ENCODE measurements at regions not wholly inside any gene's neighbourhood (a gene's known extent, or its start where the extent isn't known, plus 50 kb on each side); places are given as distances from the start of the nearest gene placed in this dataset.
"Not testable (repeated sequence)": the region's sequence is repeated elsewhere in the genome, so short reads cannot be mapped to it uniquely, and the experiment has no call there.

GRCh38 chrX:125089761-125090445 lies 229.8 kb upstream of the TEX13C start:
- DNase-seq = no peak

GRCh38 chrX:125093852-125094251 lies 225.8 kb upstream of the TEX13C start:
- no peak for DNase-seq

- no peak for DNase-seq
Observed at GRCh38 chrX:125094901-125095300, 224.8 kb upstream of the TEX13C start.

GRCh38 chrX:125096469-125096868 lies 223.2 kb upstream of the TEX13C start:
- DNase-seq = no peak

GRCh38 chrX:125096870-125097269 lies 222.8 kb upstream of the TEX13C start:
- no peak for DNase-seq

- DNase-seq = no peak
Observed at GRCh38 chrX:125101971-125102755, 217.5 kb upstream of the TEX13C start.

- DNase-seq = no peak
Observed at GRCh38 chrX:125103693-125104092, 216.0 kb upstream of the TEX13C start.

- DNase-seq = no peak
Observed at GRCh38 chrX:125108921-125109320, 210.8 kb upstream of the TEX13C start.

GRCh38 chrX:125131164-125131563 lies 188.5 kb upstream of the TEX13C start:
- peak; percentile 69 for DNase-seq

GRCh38 chrX:125132274-125132673 lies 187.4 kb upstream of the TEX13C start:
- peak; percentile 66 for DNase-seq

- no peak for DNase-seq
Observed at GRCh38 chrX:125137521-125137920, 182.2 kb upstream of the TEX13C start.

GRCh38 chrX:125150231-125150630 lies 169.4 kb upstream of the TEX13C start:
- no peak for DNase-seq

- DNase-seq = no peak
Observed at GRCh38 chrX:125151146-125151545, 168.5 kb upstream of the TEX13C start.

- DNase-seq = no peak
Observed at GRCh38 chrX:125152011-125152410, 167.7 kb upstream of the TEX13C start.

GRCh38 chrX:125153621-125154020 lies 166.1 kb upstream of the TEX13C start:
- DNase-seq = no peak

GRCh38 chrX:125154288-125155257 lies 165.1 kb upstream of the TEX13C start:
- DNase-seq = not testable (repeated sequence)

GRCh38 chrX:125155296-125156033 lies 164.2 kb upstream of the TEX13C start:
- DNase-seq = not testable (repeated sequence)

- no peak for DNase-seq
Observed at GRCh38 chrX:125170459-125170858, 149.2 kb upstream of the TEX13C start.

GRCh38 chrX:125172531-125172930 lies 147.1 kb upstream of the TEX13C start:
- no peak for DNase-seq

GRCh38 chrX:125175991-125176584 lies 143.6 kb upstream of the TEX13C start:
- no peak for DNase-seq

GRCh38 chrX:125193921-125194320 lies 125.8 kb upstream of the TEX13C start:
- peak; percentile 57 for DNase-seq

GRCh38 chrX:125198546-125198945 lies 121.1 kb upstream of the TEX13C start:
- peak; percentile 60 for DNase-seq

Data from NCI-H82 (cell line).